ENCODE measurements at regions not wholly inside any gene's neighbourhood (a gene's known extent, or its start where the extent isn't known, plus 50 kb on each side); places are given as distances from the start of the nearest gene placed in this dataset.

GRCh38 chr6:1047981-1048541 lies 263.8 kb upstream of the FOXQ1 start:
- POLR2A ChIA-PET: no interaction called here
- H3K4me3 ChIP-seq (ENCODE audit: low read depth, low read length): no peak overlapping the region
- CTCF ChIA-PET: no interaction called here
- Mint-ChIP-seq H3K4me1 (ENCODE audit: low read depth, unreplicated experiment) (peaks cover 26% of the 10 kb centered on the region), H3K4me3 (ENCODE audit: unreplicated experiment) (no peak overlapping the region), H3K27ac (ENCODE audit: unreplicated experiment) (peak overlapping the region; percentile 37), H3K36me3 (ENCODE audit: insufficient read depth, unreplicated experiment) (peaks cover 5% of the 10 kb centered on the region), H3K27me3 (ENCODE audit: insufficient read depth, unreplicated experiment) (no peaks in the 10 kb centered on the region), H3K9me3 (ENCODE audit: unreplicated experiment) (peaks cover 24% of the 10 kb centered on the region)
- no peak for TF ChIP-seq CTCF (IDR thresholded peaks at IDR 0.05; ENCODE audit: insufficient read depth in 1 of 2, low read depth in 1 of 2, low read length in 1 of 2, severe bottlenecking in 1 of 2, unreplicated experiment in 1 of 2)
- no peaks in the 10 kb centered on the region for H3K9me3 ChIP-seq
- H3K4me1 ChIP-seq: peaks cover 41% of the 10 kb centered on the region
- BruUV-seq (replicated peaks): no TSS peak
- no peaks in the 10 kb centered on the region for H3K36me3 ChIP-seq (ENCODE audit: control insufficient read depth, insufficient read depth, low read length)
- H3K27me3 ChIP-seq (replicated peaks; ENCODE audit: control insufficient read depth, insufficient read depth, low read length): no peaks in the 10 kb centered on the region
- intact Hi-C loops (cut with micrococcal nuclease; ENCODE audit: unreplicated experiment): no loop called here
- no peak for DNase-seq

GRCh38 chr6:1045239-1045638 lies 266.7 kb upstream of the FOXQ1 start:
- H3K4me1 ChIP-seq: peaks cover 35% of the 10 kb centered on the region

GRCh38 chr6:1044040-1044836 lies 267.7 kb upstream of the FOXQ1 start:
- ChIA-PET CTCF (no interaction called here), POLR2A (no interaction called here)
- H3K9me3 Mint-ChIP-seq (ENCODE audit: unreplicated experiment): peaks cover 26% of the 10 kb centered on the region
- H3K4me1 Mint-ChIP-seq (ENCODE audit: low read depth, unreplicated experiment): peaks cover 27% of the 10 kb centered on the region
- DNase-seq: peak in 1 of 2 experiments; percentile 25
- H3K36me3 Mint-ChIP-seq (ENCODE audit: insufficient read depth, unreplicated experiment): peaks cover 5% of the 10 kb centered on the region
- H3K27ac Mint-ChIP-seq (ENCODE audit: unreplicated experiment): peak overlapping the region; percentile 79
- H3K9me3 ChIP-seq: no peaks in the 10 kb centered on the region
- H3K27me3 ChIP-seq (replicated peaks; ENCODE audit: control insufficient read depth, insufficient read depth, low read length): no peaks in the 10 kb centered on the region
- H3K27me3 Mint-ChIP-seq (ENCODE audit: insufficient read depth, unreplicated experiment): no peaks in the 10 kb centered on the region
- no peak overlapping the region for H3K4me3 ChIP-seq (ENCODE audit: low read depth, low read length)
- peak overlapping the region; percentile 51 for H3K4me3 Mint-ChIP-seq (ENCODE audit: unreplicated experiment)
- BruUV-seq (replicated peaks): no TSS peak
- intact Hi-C loops (cut with micrococcal nuclease; ENCODE audit: unreplicated experiment): no loop called here
- peaks cover 25% of the 10 kb centered on the region for H3K4me1 ChIP-seq
- TF ChIP-seq CTCF (IDR thresholded peaks at IDR 0.05; ENCODE audit: insufficient read depth in 1 of 2, low read depth in 1 of 2, low read length in 1 of 2, severe bottlenecking in 1 of 2, unreplicated experiment in 1 of 2): peak in 1 of 2 experiments; percentile 5
- H3K36me3 ChIP-seq (ENCODE audit: control insufficient read depth, insufficient read depth, low read length): no peaks in the 10 kb centered on the region

More at GRCh38 chr6:1045239-1045638, 266.7 kb upstream of the FOXQ1 start:
- H3K27me3 Mint-ChIP-seq (ENCODE audit: insufficient read depth, unreplicated experiment): no peaks in the 10 kb centered on the region
- Histone ChIP-seq H3K4me3 (ENCODE audit: low read depth, low read length) (no peak overlapping the region), H3K27me3 (replicated peaks; ENCODE audit: control insufficient read depth, insufficient read depth, low read length) (no peaks in the 10 kb centered on the region), H3K9me3 (no peaks in the 10 kb centered on the region), H3K36me3 (ENCODE audit: control insufficient read depth, insufficient read depth, low read length) (no peaks in the 10 kb centered on the region)
- DNase-seq: no peak
- H3K4me1 Mint-ChIP-seq (ENCODE audit: low read depth, unreplicated experiment): peaks cover 27% of the 10 kb centered on the region
- no peak overlapping the region for H3K27ac Mint-ChIP-seq (ENCODE audit: unreplicated experiment)
- ChIA-PET POLR2A (no interaction called here), CTCF (no interaction called here)
- intact Hi-C loops (cut with micrococcal nuclease; ENCODE audit: unreplicated experiment): no loop called here
- no peak for TF ChIP-seq CTCF (IDR thresholded peaks at IDR 0.05; ENCODE audit: insufficient read depth in 1 of 2, low read depth in 1 of 2, low read length in 1 of 2, severe bottlenecking in 1 of 2, unreplicated experiment in 1 of 2)
- H3K4me3 Mint-ChIP-seq (ENCODE audit: unreplicated experiment): no peak overlapping the region
- H3K9me3 Mint-ChIP-seq (ENCODE audit: unreplicated experiment): peaks cover 26% of the 10 kb centered on the region
- peaks cover 5% of the 10 kb centered on the region for H3K36me3 Mint-ChIP-seq (ENCODE audit: insufficient read depth, unreplicated experiment)
- no TSS peak for BruUV-seq (replicated peaks)
